ENCODE measurements at regions not wholly inside any gene's neighbourhood (a gene's known extent, or its start where the extent isn't known, plus 50 kb on each side); places are given as distances from the start of the nearest gene placed in this dataset.
"Not testable (repeated sequence)": the region's sequence is repeated elsewhere in the genome, so short reads cannot be mapped to it uniquely, and the experiment has no call there.

- FAIRE-seq = no peak
- DNase-seq (ENCODE audit: insufficient read length, low spot score) = no peak
Measured at GRCh38 chr4:156553659-156554058, 417.9 kb downstream of the PDGFC start.

- no peak for DNase-seq (ENCODE audit: insufficient read length, low spot score)
Measured at GRCh38 chr4:156547891-156548290, 423.7 kb downstream of the PDGFC start.

GRCh38 chr4:156547439-156547838, 424.2 kb downstream of the PDGFC start:
- FAIRE-seq (no peak), DNase-seq (ENCODE audit: insufficient read length, low spot score) (peak; percentile 51)

More at GRCh38 chr4:156547891-156548290, 423.7 kb downstream of the PDGFC start:
- FAIRE-seq = no peak

GRCh38 chr4:156545003-156545785, 426.4 kb downstream of the PDGFC start:
- DNase-seq (ENCODE audit: insufficient read length, low spot score) (no peak), FAIRE-seq (no peak)

GRCh38 chr4:156539376-156539775, 432.2 kb downstream of the PDGFC start:
- FAIRE-seq (no peak), DNase-seq (ENCODE audit: insufficient read length, low spot score) (no peak)

- DNase-seq (ENCODE audit: insufficient read length, low spot score) (no peak), FAIRE-seq (no peak)
Measured at GRCh38 chr4:156538651-156539257, 432.8 kb downstream of the PDGFC start.

GRCh38 chr4:156538210-156538609, 433.4 kb downstream of the PDGFC start:
- no peak for DNase-seq (ENCODE audit: insufficient read length, low spot score)
- FAIRE-seq = no peak

GRCh38 chr4:156537286-156537685, 434.3 kb downstream of the PDGFC start:
- DNase-seq (ENCODE audit: insufficient read length, low spot score) (no peak), FAIRE-seq (no peak)

GRCh38 chr4:156536661-156537060, 434.9 kb downstream of the PDGFC start:
- FAIRE-seq (no peak), DNase-seq (ENCODE audit: insufficient read length, low spot score) (no peak)

GRCh38 chr4:156534205-156534604, 437.4 kb downstream of the PDGFC start:
- FAIRE-seq (no peak), DNase-seq (ENCODE audit: insufficient read length, low spot score) (no peak)

GRCh38 chr4:156528216-156528615, 443.4 kb downstream of the PDGFC start:
- FAIRE-seq (no peak), DNase-seq (ENCODE audit: insufficient read length, low spot score) (no peak)

- DNase-seq (ENCODE audit: insufficient read length, low spot score) = no peak
- FAIRE-seq = no peak
Measured at GRCh38 chr4:156527237-156527993, 444.2 kb downstream of the PDGFC start.

- DNase-seq (ENCODE audit: insufficient read length, low spot score) = no peak
- FAIRE-seq = no peak
Measured at GRCh38 chr4:156523991-156524390, 447.6 kb downstream of the PDGFC start.

- DNase-seq (ENCODE audit: insufficient read length, low spot score) (no peak), FAIRE-seq (no peak)
Measured at GRCh38 chr4:156523492-156523891, 448.1 kb downstream of the PDGFC start.

GRCh38 chr4:156521631-156522030, 450.0 kb downstream of the PDGFC start:
- FAIRE-seq (no peak), DNase-seq (ENCODE audit: insufficient read length, low spot score) (no peak)

- no peak for FAIRE-seq
- DNase-seq (ENCODE audit: insufficient read length, low spot score) = no peak
Measured at GRCh38 chr4:156517956-156518355, 453.6 kb downstream of the PDGFC start.

GRCh38 chr4:156517546-156517945, 454.1 kb downstream of the PDGFC start:
- DNase-seq (ENCODE audit: insufficient read length, low spot score) = no peak

GRCh38 chr4:156516698-156517097, 454.9 kb downstream of the PDGFC start:
- DNase-seq (ENCODE audit: insufficient read length, low spot score) = no peak
- FAIRE-seq = no peak

More at GRCh38 chr4:156517546-156517945, 454.1 kb downstream of the PDGFC start:
- no peak for FAIRE-seq

- no peak for FAIRE-seq
- no peak for DNase-seq (ENCODE audit: insufficient read length, low spot score)
Measured at GRCh38 chr4:156515295-156515694, 456.3 kb downstream of the PDGFC start.

GRCh38 chr4:156512622-156513021, 459.0 kb downstream of the PDGFC start:
- FAIRE-seq (no peak), DNase-seq (ENCODE audit: insufficient read length, low spot score) (no peak)

GRCh38 chr4:156509921-156510320, 461.7 kb downstream of the PDGFC start:
- FAIRE-seq; DNase-seq (ENCODE audit: insufficient read length, low spot score): not testable (repeated sequence)

Data from HTR-8/SVneo (cell line).